Left lung (tissue), 4 donors: ENCODE measurements at regions not wholly inside any gene's neighbourhood (a gene's known extent, or its start where the extent isn't known, plus 50 kb on each side); places are given as distances from the start of the nearest gene placed in this dataset.

Source experiments
- ATAC-seq: fragments of 200-7000 bp; cut with Tn5 transposase; one replicate; pipeline ENCODE4 v1.9.1; 2020; ENCODE audit warnings: moderate library complexity
- DNase-seq, 4 donors: peaks; one replicate each; pipeline ENCODE4 v3.0.0-alpha.2; 2013 to 2020
- H3K27ac ChIP-seq, 2 donors: fragments of 200-600 bp; sonication (generic) in 1 of 2; one replicate each; pipeline versions ENCODE4 v1.5.0 to v1.8.0; 2020 to 2021
- H3K27me3 ChIP-seq, 2 donors: fragments of 200-600 bp; sonication (generic) in 1 of 2; one replicate each; pipeline versions ENCODE4 v1.5.0 to v1.8.0; 2020 to 2021
- H3K36me3 ChIP-seq, 2 donors: fragments of 200-600 bp; sonication (generic) in 1 of 2; one replicate each; pipeline versions ENCODE4 v1.5.0 to v1.8.0; 2020 to 2021
- H3K4me1 ChIP-seq, 2 donors: fragments of 200-600 bp; one replicate each; pipeline ENCODE4 v1.8.0; 2021
- H3K4me3 ChIP-seq, 2 donors: fragments of 200-600 bp; sonication (generic) in 1 of 2; one replicate each; pipeline versions ENCODE4 v1.5.0 to v1.8.0; 2020 to 2021; ENCODE audit warnings: mild to moderate bottlenecking in 1 of 2
- H3K9me3 ChIP-seq, 2 donors: fragments of 200-600 bp; sonication (generic) in 1 of 2; one replicate each; pipeline versions ENCODE4 v1.5.0 to v1.8.0; 2020 to 2021
- intact Hi-C, 2 donors: fragments of 100-400 bp; cut with DNase I; formaldehyde crosslinking; loops; one replicate each; pipeline versions ENCODE4 v1.11.2 to v1.14.2; 2022
- TF ChIP-seq, protein P1 (sequence below), 2 donors: fragments of 200-600 bp; sonication (generic) in 1 of 2; IDR thresholded peaks; one replicate each; pipeline versions ENCODE4 v1.5.0 to v1.8.0; 2021; ENCODE audit warnings: antibody characterized with exemption in 2 of 2
- donor health status: DM: no; HTN: yes; CAD: no.
- donor health status: DM: no; HTN: no; CAD: no.

DNA sequence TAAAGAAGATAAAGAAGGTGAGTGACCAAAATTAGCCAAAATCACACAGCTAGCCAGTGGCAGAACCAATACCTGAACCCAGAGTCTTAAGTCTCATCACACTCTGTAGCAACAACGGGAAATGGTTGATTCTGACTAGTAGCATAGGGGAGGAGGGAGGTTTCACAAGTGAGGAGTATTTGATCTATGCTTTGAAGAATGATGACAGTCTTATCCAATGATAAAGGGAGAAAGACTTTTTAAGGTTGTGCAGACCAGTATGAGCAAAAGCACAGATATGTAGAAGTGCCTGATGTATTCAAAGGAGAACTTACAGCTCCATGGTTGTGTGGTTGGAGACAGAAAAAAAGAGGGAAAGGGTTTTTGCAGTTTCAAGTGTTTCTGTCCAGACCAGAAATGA, 50.7 kb upstream of the LINC00305 start:
- Histone ChIP-seq H3K36me3 (no peaks in the 10 kb centered on the region), H3K27me3 (no peaks in the 10 kb centered on the region), H3K27ac (no peak overlapping the region), H3K4me3 (no peak overlapping the region), H3K9me3 (no peaks in the 10 kb centered on the region), H3K4me1 (no peaks in the 10 kb centered on the region)
- TF ChIP-seq, protein P1, sequence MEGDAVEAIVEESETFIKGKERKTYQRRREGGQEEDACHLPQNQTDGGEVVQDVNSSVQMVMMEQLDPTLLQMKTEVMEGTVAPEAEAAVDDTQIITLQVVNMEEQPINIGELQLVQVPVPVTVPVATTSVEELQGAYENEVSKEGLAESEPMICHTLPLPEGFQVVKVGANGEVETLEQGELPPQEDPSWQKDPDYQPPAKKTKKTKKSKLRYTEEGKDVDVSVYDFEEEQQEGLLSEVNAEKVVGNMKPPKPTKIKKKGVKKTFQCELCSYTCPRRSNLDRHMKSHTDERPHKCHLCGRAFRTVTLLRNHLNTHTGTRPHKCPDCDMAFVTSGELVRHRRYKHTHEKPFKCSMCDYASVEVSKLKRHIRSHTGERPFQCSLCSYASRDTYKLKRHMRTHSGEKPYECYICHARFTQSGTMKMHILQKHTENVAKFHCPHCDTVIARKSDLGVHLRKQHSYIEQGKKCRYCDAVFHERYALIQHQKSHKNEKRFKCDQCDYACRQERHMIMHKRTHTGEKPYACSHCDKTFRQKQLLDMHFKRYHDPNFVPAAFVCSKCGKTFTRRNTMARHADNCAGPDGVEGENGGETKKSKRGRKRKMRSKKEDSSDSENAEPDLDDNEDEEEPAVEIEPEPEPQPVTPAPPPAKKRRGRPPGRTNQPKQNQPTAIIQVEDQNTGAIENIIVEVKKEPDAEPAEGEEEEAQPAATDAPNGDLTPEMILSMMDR (IDR thresholded peaks at IDR 0.05) = no peak
- DNase-seq (no peak), ATAC-seq (no peak)
- intact Hi-C loops = no loop called here
